Prostate gland (tissue), 2 donors: ENCODE measurements at regions not wholly inside any gene's neighbourhood (a gene's known extent, or its start where the extent isn't known, plus 50 kb on each side); places are given as distances from the start of the nearest gene placed in this dataset.

Experiments used
- CTCF ChIP-seq, 4 experiments: fragments of 200-600 bp in 2 of 4; fragments of 450-650 bp in 2 of 4; sonication (generic) in 2 of 4; IDR thresholded peaks; 1 replicate in 3 of 4; 2 replicates in 1 of 4; pipeline ENCODE4 v1.5.1; 2016 to 2019; ENCODE audit warnings: antibody characterized with exemption in 4 of 4, mild to moderate bottlenecking in 2 of 4, moderate library complexity in 2 of 4
- POLR2A ChIP-seq: fragments of 450-650 bp; IDR thresholded peaks from one replicate; pipeline ENCODE4 v1.6.1; 2016; ENCODE audit warnings: antibody characterized with exemption, mild to moderate bottlenecking
- POLR2AphosphoS5 ChIP-seq: sonication (generic); formaldehyde crosslinking; IDR thresholded peaks from one replicate; pipeline ENCODE4 v1.6.1; 2017; ENCODE audit warnings: antibody characterized with exemption

- no peak for TF ChIP-seq CTCF (IDR thresholded peaks at IDR 0.05)
- no peak for TF ChIP-seq POLR2AphosphoS5
- no peak for TF ChIP-seq POLR2A
Measured at GRCh38 chr19:27806471-27807070, 1406.4 kb downstream of the UQCRFS1 start.
